ENCODE measurements at regions not wholly inside any gene's neighbourhood (a gene's known extent, or its start where the extent isn't known, plus 50 kb on each side); places are given as distances from the start of the nearest gene placed in this dataset.

- Histone ChIP-seq H3K4me1 (no peaks in the 10 kb centered on the region), H3K36me3 (no peaks in the 10 kb centered on the region), H3K27ac (no peak overlapping the region), H3K4me3 (no peak overlapping the region), H3K9me3 (no peaks in the 10 kb centered on the region), H3K27me3 (peaks cover 0 to 2% (median 0%) of the 10 kb centered on the region in 7 donors)
- intact Hi-C loops (cut with DNase I) = no loop called here
- peak in 1 of 8 donors; percentile 44 for ATAC-seq
- no peak for DNase-seq
- 57 to 63% methylated on average over 1 of the region's 1 CpG for WGBS, 2 donors
- TF ChIP-seq CTCF (IDR thresholded peaks at IDR 0.05) = no peak
Measured at GRCh38 chr15:38782156-38782555, 217.5 kb upstream of the RASGRP1 start.

DNA sequence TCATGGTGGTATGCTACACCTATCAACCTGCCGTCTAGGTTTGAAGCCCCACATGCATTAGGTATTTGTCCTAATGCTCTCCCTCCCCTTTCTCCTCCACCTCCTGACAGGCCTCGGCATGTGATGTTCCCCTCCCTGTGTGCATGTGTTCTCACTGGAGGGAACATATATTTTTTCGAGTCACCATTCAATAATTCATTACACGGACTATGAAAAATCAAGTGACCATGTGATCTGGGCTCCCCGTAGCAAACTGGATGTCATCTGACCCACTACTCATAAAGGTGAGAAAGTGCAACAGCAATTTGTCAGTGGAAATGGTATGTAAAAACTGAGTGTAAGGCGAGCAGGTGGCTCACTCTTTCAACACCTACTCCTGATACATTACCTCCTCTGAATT is 224.3 kb upstream of the RASGRP1 start:
- no peak for TF ChIP-seq CTCF (IDR thresholded peaks at IDR 0.05)
- 86% methylated on average over 6 of the region's 6 CpGs for WGBS, 2 donors
- H3K4me1 ChIP-seq = no peaks in the 10 kb centered on the region
- ATAC-seq (no peak), DNase-seq (no peak)
- no peaks in the 10 kb centered on the region for H3K36me3 ChIP-seq
- peaks cover 0 to 5% (median 0%) of the 10 kb centered on the region in 11 donors for H3K9me3 ChIP-seq
- H3K27me3 ChIP-seq = no peaks in the 10 kb centered on the region
- intact Hi-C loops (cut with DNase I) = no loop called here
- no peak overlapping the region for H3K4me3 ChIP-seq
- H3K27ac ChIP-seq = no peak overlapping the region

DNA sequence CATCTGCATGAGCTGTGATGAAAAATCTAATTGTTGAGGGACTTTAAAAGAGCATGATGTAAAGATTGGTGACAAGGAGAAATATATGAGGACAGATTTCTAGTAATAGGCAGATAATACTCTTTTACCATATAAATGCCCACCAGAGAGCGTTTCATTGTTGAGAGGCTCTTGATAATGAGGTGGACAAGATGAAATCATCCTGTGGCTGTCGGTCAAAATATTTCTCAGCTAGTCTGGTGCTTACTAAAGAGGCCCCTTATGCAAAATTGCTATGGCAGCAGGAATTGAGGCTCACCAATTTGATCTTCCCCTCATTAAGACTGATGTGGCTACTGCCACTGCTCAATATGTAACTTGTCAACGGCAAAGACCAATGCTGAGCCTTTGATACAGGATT is 225.0 kb upstream of the RASGRP1 start:
- 83 to 86% methylated on average over 3 of the region's 3 CpGs for WGBS, 2 donors

DNA sequence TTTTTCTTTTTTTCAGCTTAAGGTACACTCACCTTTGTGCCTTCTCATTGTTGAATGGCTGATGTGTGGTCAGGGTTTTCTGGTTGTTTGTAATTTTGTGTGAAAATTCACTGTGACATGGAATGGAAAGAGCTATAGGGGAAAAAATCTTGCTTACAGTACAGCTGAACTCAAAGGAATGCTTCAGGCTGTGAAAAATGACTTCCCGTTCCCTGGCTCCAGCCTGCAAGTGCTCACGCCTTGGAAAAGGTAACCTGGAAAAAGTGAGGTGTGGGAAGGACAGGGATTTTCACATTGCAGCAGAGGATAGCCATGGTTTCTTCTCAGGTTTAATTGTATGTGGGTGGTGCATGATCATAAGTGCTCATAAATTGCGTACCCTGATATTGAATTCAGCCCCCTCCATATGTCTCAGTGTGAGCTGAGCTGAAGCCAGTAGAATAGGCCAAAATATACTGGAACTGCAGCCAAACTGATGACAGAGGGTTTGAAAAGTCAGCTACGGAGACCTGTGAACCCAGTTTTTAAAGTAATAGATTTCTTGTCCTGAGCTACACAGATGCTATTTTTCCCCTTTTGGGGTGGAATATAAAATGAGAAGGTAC is 228.7 kb upstream of the RASGRP1 start:
- 52 to 60% methylated on average over 4 of the region's 4 CpGs for WGBS, 2 donors
- Histone ChIP-seq H3K4me3 (no peak overlapping the region), H3K27me3 (no peaks in the 10 kb centered on the region), H3K36me3 (no peaks in the 10 kb centered on the region), H3K27ac (no peak overlapping the region), H3K4me1 (no peaks in the 10 kb centered on the region), H3K9me3 (peaks cover 0 to 9% (median 0%) of the 10 kb centered on the region in 11 donors)
- intact Hi-C loops (cut with DNase I) = loop anchor here in 1 of 10 donors (2.0 kb wide), 1 partner anchor 49 kb away; no protein-coding TSS in a partner anchor
- ATAC-seq = no peak
- no peak for DNase-seq
- TF ChIP-seq CTCF (IDR thresholded peaks at IDR 0.05) = no peak

More for the DNA sequence above, 225.0 kb upstream of the RASGRP1 start:
- H3K4me1 ChIP-seq = no peaks in the 10 kb centered on the region
- no peak for ATAC-seq
- H3K27ac ChIP-seq = no peak overlapping the region
- peaks cover 0 to 5% (median 0%) of the 10 kb centered on the region in 11 donors for H3K9me3 ChIP-seq
- H3K27me3 ChIP-seq = no peaks in the 10 kb centered on the region
- intact Hi-C loops (cut with DNase I) = no loop called here
- H3K36me3 ChIP-seq = no peaks in the 10 kb centered on the region
- TF ChIP-seq CTCF (IDR thresholded peaks at IDR 0.05) = no peak
- no peak overlapping the region for H3K4me3 ChIP-seq
- no peak for DNase-seq

All from heart right ventricle (tissue), 16 donors.